Prostate gland (tissue), 2 donors: ENCODE measurements at regions not wholly inside any gene's neighbourhood (a gene's known extent, or its start where the extent isn't known, plus 50 kb on each side); places are given as distances from the start of the nearest gene placed in this dataset.

Source experiments
- CTCF ChIP-seq, 4 experiments: fragments of 200-600 bp in 2 of 4; fragments of 450-650 bp in 2 of 4; sonication (generic) in 2 of 4; IDR thresholded peaks; 1 replicate in 3 of 4; 2 replicates in 1 of 4; pipeline ENCODE4 v1.5.1; 2016 to 2019; ENCODE audit warnings: antibody characterized with exemption in 4 of 4, mild to moderate bottlenecking in 2 of 4, moderate library complexity in 2 of 4
- POLR2A ChIP-seq: fragments of 450-650 bp; IDR thresholded peaks from one replicate; pipeline ENCODE4 v1.6.1; 2016; ENCODE audit warnings: antibody characterized with exemption, mild to moderate bottlenecking

DNA sequence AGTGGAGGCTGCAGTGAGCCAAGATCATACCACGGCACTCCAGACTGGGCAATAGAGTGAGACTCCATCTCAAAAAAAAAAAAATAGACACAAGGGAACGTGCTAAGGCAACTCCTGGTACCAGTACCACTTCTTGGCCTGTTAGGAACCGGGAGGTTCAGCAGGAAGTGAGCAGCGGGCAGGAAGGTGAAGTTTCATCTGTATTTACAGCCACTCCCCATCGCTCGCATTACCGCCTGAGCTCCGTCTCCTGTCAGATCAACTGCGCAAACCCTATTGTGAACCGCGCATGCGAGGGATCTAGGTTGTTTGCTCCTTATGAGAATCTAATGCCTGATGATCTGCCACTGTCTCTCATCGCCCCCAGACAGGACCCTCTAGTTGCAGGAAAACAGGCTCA lies 69.9 kb upstream of the FOXK1 start:
- TF ChIP-seq CTCF (IDR thresholded peaks at IDR 0.05) (no peak), POLR2A (no peak)
